SK-N-SH treated with all-trans-retinoic acid at 6 μM for 48 hours (cell line): ENCODE measurements at regions not wholly inside any gene's neighbourhood (a gene's known extent, or its start where the extent isn't known, plus 50 kb on each side); places are given as distances from the start of the nearest gene placed in this dataset.

Source experiments
- ATAC-seq: fragments of 200-7000 bp; cut with Tn5 transposase; 3 replicates; pipeline ENCODE4 v1.9.1; 2020; ENCODE audit warnings: mild to moderate bottlenecking, moderate library complexity
- ARNTL ChIP-seq: fragments of 450-650 bp; formaldehyde crosslinking; IDR thresholded peaks from 2 replicates; pipeline ENCODE4 v1.5.0; 2020; ENCODE audit warnings: low read depth, mild to moderate bottlenecking, moderate library complexity, borderline replicate concordance
- BACH2 ChIP-seq: fragments of 250-450 bp; sonication (Bioruptor Pico); IDR thresholded peaks from 2 replicates; pipeline ENCODE4 v1.9.0; 2021; ENCODE audit warnings: mild to moderate bottlenecking, borderline replicate concordance
- CSDC2 ChIP-seq: fragments of 250-450 bp; sonication (Bioruptor Pico); IDR thresholded peaks from 2 replicates; pipeline ENCODE4 v1.5.0; 2020; ENCODE audit warnings: mild to moderate bottlenecking, moderate library complexity
- CSRNP3 ChIP-seq: fragments of 250-450 bp; sonication (Bioruptor Pico); IDR thresholded peaks from 2 replicates; pipeline ENCODE4 v1.5.1; 2021; ENCODE audit warnings: mild to moderate bottlenecking, moderate library complexity
- ESRRG ChIP-seq: fragments of 250-450 bp; sonication (Bioruptor Pico); IDR thresholded peaks from 2 replicates; pipeline ENCODE4 v1.6.1; 2021; ENCODE audit warnings: mild to moderate bottlenecking
- GLIS3 ChIP-seq: fragments of 250-450 bp; sonication (Bioruptor Pico); IDR thresholded peaks from 2 replicates; pipeline ENCODE4 v1.5.0; 2020; ENCODE audit warnings: mild to moderate bottlenecking, moderate library complexity
- ISL1 ChIP-seq: fragments of 250-450 bp; sonication (Bioruptor Pico); IDR thresholded peaks from 2 replicates; pipeline ENCODE4 v2.1.2; 2022; ENCODE audit warnings: mild to moderate bottlenecking, moderate library complexity
- OSR1 ChIP-seq: fragments of 250-450 bp; sonication (Bioruptor Pico); IDR thresholded peaks from 2 replicates; pipeline ENCODE4 v1.8.0; 2022; ENCODE audit warnings: moderate library complexity, mild to moderate bottlenecking, inconsistent platforms
- PATZ1 ChIP-seq: fragments of 250-450 bp; sonication (Bioruptor Pico); IDR thresholded peaks from 2 replicates; pipeline ENCODE4 v1.8.0; 2020; ENCODE audit warnings: mild to moderate bottlenecking, moderate library complexity, borderline replicate concordance
- POU6F1 ChIP-seq: fragments of 250-450 bp; sonication (Bioruptor Pico); IDR thresholded peaks from 2 replicates; pipeline ENCODE4 v1.8.0; 2021; ENCODE audit warnings: low read depth, mild to moderate bottlenecking, moderate library complexity, borderline replicate concordance
- PPARA ChIP-seq: fragments of 250-450 bp; sonication (Bioruptor Pico); IDR thresholded peaks from 2 replicates; pipeline ENCODE4 v1.5.0; 2020; ENCODE audit warnings: mild to moderate bottlenecking, borderline replicate concordance
- RARB ChIP-seq: fragments of 250-450 bp; sonication (Bioruptor Pico); IDR thresholded peaks from 2 replicates; pipeline ENCODE4 v1.8.0; 2021; ENCODE audit warnings: mild to moderate bottlenecking, moderate library complexity
- SNAI2 ChIP-seq: fragments of 250-450 bp; sonication (Bioruptor Pico); IDR thresholded peaks from 2 replicates; pipeline ENCODE4 v1.5.0; 2020; ENCODE audit warnings: mild to moderate bottlenecking, moderate library complexity
- TCF4 ChIP-seq: fragments of 250-450 bp; sonication (Bioruptor Pico); IDR thresholded peaks from 2 replicates; pipeline ENCODE4 v1.8.0; 2021; ENCODE audit warnings: mild to moderate bottlenecking, moderate library complexity, borderline replicate concordance
- TSHZ2 ChIP-seq: fragments of 250-450 bp; sonication (Bioruptor Pico); IDR thresholded peaks from 2 replicates; pipeline ENCODE4 v1.5.0; 2020; ENCODE audit warnings: mild to moderate bottlenecking, moderate library complexity
- ZC3H10 ChIP-seq: fragments of 250-450 bp; sonication (Bioruptor Pico); IDR thresholded peaks from 2 replicates; pipeline ENCODE4 v1.5.1; 2021; ENCODE audit warnings: mild to moderate bottlenecking, moderate library complexity
- ZFP3 ChIP-seq: fragments of 250-450 bp; sonication (Bioruptor Pico); IDR thresholded peaks from 2 replicates; pipeline ENCODE4 v1.5.0; 2020; ENCODE audit warnings: mild to moderate bottlenecking, moderate library complexity
- ZNF565 ChIP-seq: fragments of 450-650 bp; formaldehyde crosslinking; conservative IDR thresholded peaks from 2 replicates; pipeline ENCODE4 v1.5.0; 2020; ENCODE audit warnings: low read depth, mild to moderate bottlenecking, moderate library complexity
- ZNF8 ChIP-seq: fragments of 450-650 bp; formaldehyde crosslinking; IDR thresholded peaks from 2 replicates; pipeline ENCODE4 v1.5.0; 2020; ENCODE audit warnings: mild to moderate bottlenecking, moderate library complexity

- TF ChIP-seq POU6F1 (CRISPR knock-in tag) (no peak), RARB (CRISPR knock-in tag) (no peak), ESRRG (CRISPR knock-in tag) (no peak), CSDC2 (CRISPR knock-in tag) (no peak)
- peak; percentile 94 for ATAC-seq
Observed at GRCh38 chr2:39593439-39594393, 72.0 kb upstream of the TMEM178A start.

GRCh38 chr2:39595116-39595515 is 70.6 kb upstream of the TMEM178A start:
- no peak for ATAC-seq
- TF ChIP-seq GLIS3 (CRISPR knock-in tag) (no peak), SNAI2 (no peak), ISL1 (CRISPR knock-in tag) (no peak), CSDC2 (CRISPR knock-in tag) (no peak), ZNF8 (no peak), ZFP3 (CRISPR knock-in tag) (no peak), ZNF565 (no peak), OSR1 (no peak), TSHZ2 (CRISPR knock-in tag) (no peak), TCF4 (CRISPR knock-in tag) (no peak), PATZ1 (CRISPR knock-in tag) (no peak), POU6F1 (CRISPR knock-in tag) (no peak), ARNTL (CRISPR knock-in tag) (no peak), CSRNP3 (no peak), ZC3H10 (CRISPR knock-in tag) (no peak), BACH2 (CRISPR knock-in tag) (no peak)

- ATAC-seq = no peak
- no peak for TF ChIP-seq ZNF8
- TF ChIP-seq CSRNP3 = no peak
- no peak for TF ChIP-seq BACH2 (CRISPR knock-in tag)
- TF ChIP-seq ZFP3 (CRISPR knock-in tag) = no peak
- TF ChIP-seq TCF4 (CRISPR knock-in tag) = no peak
- no peak for TF ChIP-seq ESRRG (CRISPR knock-in tag)
- no peak for TF ChIP-seq SNAI2
- no peak for TF ChIP-seq POU6F1 (CRISPR knock-in tag)
- TF ChIP-seq OSR1 = no peak
- no peak for TF ChIP-seq PPARA
- no peak for TF ChIP-seq ZNF565
- no peak for TF ChIP-seq PATZ1 (CRISPR knock-in tag)
Observed at GRCh38 chr2:39597314-39597713, 68.4 kb upstream of the TMEM178A start.
